ENCODE measurements at regions not wholly inside any gene's neighbourhood (a gene's known extent, or its start where the extent isn't known, plus 50 kb on each side); places are given as distances from the start of the nearest gene placed in this dataset.

DNA sequence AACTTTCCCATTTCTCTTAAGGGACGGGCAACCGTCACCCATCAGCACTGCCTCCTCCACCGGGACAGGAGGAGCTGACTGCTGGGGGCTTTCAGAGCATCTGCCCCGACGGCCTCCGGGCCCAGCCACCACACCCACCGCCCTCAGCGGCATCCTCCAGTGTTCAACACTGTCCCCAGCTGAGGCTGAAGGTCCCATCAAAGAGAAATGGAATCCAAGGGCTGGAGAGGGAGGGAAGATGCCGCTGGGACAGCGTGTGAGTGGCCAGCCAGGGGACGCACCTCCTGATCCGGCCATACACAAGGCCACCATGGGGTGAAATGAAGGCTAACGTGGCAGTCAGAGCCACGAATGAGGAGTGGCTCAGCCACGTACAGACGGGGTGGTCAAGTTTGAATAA, 153.6 kb upstream of the PPP2R2D start:
- intact Hi-C loops (cut with micrococcal nuclease) = no loop called here

DNA sequence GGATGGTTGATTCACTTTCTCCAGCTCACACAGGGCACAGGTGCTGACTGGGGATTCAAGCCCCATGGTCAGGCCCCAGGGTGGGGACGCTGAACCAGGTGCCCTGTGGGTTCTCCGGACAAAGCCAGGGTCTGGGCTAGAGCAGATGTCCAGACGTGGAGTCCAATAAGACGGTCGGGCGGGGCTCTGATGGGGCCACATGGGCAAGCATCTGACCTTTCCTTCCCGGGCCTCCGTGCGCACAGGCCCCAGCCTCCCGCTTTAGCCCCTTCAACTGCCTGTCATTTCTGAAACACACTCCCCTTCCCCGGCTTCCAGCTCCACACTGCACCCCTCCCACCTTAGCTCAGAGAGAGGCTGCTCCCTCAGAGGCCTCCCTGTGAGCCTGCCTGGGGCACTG, 153.0 kb upstream of the PPP2R2D start:
- intact Hi-C loops (cut with micrococcal nuclease) = no loop called here

DNA sequence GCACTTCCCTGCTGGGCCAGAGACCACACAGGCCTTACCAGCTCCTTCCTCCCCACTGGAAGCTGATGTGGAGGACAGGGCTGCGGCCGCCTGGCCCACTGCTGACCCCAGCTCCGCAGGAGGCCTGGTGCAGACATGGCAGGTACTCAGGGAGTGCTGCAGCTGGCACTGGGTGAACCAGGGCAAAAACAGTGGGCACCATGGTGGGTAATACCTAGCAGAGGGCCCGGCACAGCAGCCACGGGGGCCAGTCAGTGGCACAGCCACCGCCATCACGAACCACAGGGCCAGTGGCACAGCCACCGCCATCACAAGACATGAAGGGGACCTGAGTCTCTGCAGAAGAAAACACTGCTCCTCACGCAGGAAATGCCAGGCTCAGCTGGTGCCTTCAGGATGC, 152.6 kb upstream of the PPP2R2D start:
- intact Hi-C loops (cut with micrococcal nuclease) = no loop called here

DNA sequence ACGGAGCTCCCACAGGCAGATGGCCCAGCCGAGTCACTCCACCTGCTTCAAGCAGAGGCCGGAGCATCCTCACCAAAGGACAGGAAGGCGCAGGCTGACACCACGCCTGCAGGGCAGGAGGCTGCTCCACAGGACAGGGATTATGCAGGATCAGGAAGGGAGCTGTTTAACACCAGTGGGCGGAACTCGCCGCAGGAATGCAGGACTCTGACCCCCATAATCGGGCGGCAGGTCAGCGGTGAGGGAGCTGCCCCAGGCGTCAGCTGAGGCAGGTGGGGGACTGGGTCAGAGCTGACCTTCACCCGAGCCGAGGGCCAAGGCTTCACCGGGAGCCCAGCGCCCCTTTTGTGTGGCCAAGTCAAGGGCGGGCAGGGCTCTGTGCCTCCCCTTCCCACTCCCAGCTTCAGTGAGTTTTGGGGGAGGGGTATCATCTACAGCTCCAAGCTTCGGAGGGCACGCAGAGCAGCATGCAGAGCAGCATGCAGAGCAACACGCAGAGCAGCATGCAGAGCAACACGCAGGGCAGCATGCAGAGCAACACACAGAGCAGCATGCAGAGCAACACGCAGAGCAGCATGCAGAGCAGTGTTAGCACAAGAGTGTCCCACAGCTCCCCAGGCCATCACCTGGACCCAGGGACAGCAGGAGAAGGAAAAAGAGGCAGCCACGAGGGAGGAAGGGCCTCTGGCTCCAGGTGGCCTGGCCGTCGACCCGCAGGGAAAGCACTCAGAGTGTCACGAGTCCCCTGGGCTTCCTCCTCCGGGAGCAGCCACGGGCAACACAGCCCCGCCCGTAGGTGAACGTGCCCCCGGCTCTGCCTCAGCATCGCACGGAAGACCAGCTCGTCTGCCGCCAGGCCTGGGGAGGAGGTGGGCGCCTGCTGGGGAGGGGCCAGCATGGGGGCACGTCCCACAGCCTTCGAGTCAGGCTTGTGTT, 151.7 kb upstream of the PPP2R2D start:
- intact Hi-C loops (cut with micrococcal nuclease) = no loop called here

DNA sequence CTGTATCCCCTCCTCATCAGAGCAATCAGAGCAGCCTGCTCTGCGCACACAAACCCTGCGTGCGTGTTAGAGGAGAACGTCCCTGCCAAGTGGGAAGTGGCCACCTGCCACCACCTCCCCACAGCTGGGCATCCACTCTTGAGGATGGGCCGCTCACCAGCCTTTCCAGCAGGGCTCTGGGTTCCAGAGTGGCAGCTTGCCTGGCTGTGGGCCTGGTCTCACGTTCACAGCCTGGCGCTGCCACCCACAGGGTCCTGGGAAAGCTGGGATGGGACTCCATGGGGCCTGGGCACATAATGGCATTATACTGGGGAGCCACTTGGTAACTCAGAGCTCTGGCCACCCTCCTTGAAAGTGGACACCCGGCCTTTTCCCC, 151.1 kb upstream of the PPP2R2D start:
- intact Hi-C loops (cut with micrococcal nuclease) = no loop called here

DNA sequence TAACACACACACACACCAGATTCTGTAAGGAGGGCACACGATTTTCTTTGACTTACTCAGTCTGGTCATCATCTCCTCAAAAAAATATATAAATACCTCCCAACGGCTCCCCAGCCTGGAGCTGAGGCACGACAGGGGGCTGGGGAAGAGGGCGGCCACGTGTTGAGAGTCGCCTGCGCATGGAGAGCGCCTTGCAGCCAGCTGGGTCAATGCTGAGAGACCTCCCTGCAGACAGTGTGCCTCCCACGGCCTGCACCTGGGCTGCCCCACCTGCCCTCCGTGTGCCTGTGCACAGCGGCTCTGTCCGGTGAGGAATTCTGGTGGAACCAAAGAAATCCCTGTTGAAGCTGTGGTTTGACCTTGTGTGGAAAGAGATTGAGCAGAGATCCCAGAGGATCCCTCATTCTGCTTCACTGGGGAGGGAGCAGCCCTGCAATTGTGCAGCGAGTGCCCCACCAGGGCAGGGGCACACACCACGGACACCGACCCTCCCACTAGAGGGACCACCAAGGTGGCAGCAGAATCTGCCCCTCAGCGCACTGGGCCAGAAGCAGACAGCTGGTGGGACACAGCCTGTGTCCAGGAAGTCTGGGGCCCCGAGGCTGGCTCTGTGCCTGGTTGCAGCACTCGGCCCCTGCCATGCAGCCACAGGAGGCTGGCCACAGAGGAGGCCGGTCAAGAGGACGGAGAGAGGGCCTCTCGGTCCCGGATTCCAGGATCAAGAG, 150.5 kb upstream of the PPP2R2D start:
- intact Hi-C loops (cut with micrococcal nuclease) = no loop called here

DNA sequence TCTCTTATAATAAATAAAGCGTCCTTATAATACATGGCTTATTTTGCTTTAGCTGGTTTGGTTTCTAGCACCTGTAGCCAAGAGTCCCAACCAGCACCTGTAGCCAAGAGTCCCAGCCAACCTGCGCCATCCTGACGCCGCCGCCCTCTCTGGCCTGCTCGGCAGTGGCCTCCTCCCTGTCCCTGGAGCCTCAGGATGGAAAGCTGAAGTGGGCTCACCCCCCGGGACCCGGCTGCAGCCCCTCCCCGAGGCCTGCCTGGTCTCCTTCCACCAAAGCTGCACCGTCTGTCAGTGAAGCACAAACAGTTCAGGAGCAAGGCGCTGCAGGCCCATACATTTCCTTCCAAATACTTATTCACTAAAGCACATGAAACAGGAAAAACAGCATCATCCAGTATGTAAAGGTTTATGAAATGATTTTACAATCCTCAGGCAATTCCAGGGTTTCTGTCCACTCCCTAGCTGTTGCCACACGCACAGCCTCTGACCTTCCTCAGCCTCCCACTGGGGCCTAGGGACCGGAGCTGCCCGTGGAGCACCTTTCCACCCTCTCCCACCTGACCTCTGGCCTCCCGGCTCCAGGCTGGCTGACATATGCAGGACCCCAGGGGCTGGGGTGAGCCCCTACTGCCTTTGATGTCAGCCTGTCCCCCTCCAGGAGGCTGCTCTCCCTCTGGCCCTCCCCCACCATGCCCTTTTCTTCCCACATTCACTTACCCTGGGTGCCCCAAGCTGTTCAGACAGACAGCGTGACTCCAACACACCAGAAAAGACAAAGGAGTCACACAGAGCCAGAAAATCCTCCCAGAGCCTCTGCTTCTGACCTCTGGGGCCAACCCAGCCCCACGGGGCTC, 149.6 kb upstream of the PPP2R2D start:
- intact Hi-C loops (cut with micrococcal nuclease) = no loop called here

DNA sequence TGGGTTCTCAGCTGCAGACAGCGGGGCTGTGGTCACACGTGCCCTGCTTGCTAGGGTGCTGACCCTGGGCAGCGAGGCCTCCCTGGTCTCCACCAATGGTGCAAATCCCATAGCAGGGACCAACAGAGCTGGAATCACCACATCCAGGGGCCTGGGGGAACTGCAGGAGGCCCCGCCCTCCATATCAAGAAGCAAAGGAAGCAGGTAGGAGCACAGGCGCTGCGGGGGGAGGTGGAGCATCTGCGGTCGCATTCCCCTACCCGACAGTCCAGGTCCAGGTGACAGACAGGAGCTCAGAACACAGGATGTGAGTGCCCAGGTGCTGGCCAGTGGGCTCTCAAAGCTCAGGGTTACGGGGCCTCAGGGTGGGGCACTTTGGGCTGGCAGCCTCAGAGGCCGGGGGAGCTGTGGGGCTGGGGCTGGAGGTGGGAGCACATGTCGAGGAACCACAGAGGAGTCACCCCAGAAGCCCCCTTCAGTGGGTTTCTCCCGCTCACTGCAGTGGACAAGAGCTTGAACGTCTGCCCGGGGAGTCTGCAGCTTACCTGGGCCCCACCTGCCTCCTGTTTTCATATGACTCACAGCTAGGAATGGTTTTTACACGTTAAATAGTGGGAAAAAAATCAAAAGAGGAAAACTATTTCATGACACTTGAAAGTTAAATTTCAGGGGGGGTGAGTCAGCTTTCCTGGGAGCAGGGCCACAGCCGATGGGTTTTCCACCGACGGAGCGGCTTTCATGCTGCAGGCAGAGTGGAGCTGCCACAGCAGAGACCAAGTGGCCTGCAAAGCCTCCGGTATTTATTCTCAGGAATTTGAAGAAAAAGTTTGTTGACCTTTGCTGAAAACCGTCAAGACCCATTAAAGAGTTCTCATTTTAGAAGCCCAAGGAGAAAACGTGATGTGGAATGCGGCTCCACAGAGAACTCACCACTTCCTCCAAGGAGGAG, 148.7 kb upstream of the PPP2R2D start:
- intact Hi-C loops (cut with micrococcal nuclease) = no loop called here

DNA sequence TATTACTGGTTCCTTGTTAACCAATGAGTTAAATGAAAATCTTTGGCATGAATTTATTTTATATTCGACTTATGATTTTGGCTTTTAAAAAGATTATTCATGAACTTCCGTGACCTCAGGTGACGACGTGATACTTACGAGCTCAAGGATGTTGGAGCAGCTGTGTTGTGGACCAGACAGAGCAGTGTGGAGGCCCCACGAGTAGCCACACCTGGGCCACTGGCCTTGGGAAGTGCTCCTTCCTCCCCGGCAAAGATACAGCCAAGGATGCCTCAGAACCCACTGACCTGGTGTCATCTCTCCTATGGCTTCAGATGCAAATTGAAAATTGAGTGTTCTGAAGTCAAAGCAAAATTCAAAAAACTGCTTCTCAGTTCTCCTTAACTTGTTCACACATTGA, 147.5 kb upstream of the PPP2R2D start:
- intact Hi-C loops (cut with micrococcal nuclease) = no loop called here

DNA sequence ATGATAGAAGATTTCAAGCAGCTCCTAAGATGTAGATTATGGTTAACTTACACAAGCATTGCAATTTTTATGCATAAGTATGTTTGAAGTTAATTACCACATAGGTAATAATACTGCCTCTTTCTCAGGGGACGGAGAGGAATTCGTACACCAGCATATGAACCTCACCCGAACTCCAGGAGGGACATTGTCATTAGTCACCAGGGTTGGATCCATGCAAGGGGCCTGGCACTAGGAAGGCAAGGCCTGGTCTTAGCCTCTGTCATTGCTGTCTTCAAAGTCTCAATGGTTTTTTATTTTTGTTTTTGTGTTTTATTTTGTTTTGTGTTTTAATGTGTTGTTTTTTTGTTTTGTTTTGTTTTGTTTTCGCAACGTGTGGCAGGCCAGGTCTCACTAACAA, 145.6 kb upstream of the PPP2R2D start:
- intact Hi-C loops (cut with micrococcal nuclease) = no loop called here

DNA sequence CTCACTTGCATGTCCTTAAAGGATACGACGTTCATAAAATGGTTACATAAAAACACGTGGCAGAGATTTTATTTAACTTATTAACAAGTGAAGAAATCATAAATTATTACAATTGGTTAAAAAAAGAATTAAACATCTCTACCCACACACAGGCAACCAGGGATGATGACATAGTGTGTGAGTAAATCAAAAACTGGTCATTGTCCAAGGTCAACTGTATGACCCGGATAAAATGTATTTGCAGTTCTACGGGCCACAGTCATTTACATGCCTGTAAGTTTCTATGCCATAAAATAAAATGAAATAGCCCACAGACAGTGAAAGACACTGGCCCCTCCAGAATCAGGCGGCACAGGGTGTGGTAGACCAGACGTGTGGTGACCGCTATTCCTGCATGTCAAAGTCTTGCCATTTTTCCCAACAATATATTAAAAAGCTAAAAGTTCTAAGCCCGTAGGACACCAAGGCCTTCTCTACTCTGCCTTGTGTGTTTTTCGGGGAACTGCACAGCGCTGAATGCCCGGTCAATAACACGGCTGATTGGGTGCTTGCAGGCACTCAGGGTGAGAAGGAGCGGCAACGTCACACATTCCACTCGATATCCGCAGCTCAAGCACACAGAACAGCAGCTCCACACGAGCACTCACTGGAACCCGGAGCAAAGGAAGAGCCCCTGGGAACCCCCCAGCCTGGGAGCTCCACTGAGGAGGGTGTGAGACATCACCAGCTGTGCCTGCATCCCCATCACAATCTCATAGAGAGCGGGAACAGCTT, 143.3 kb upstream of the PPP2R2D start:
- intact Hi-C loops (cut with micrococcal nuclease) = no loop called here

DNA sequence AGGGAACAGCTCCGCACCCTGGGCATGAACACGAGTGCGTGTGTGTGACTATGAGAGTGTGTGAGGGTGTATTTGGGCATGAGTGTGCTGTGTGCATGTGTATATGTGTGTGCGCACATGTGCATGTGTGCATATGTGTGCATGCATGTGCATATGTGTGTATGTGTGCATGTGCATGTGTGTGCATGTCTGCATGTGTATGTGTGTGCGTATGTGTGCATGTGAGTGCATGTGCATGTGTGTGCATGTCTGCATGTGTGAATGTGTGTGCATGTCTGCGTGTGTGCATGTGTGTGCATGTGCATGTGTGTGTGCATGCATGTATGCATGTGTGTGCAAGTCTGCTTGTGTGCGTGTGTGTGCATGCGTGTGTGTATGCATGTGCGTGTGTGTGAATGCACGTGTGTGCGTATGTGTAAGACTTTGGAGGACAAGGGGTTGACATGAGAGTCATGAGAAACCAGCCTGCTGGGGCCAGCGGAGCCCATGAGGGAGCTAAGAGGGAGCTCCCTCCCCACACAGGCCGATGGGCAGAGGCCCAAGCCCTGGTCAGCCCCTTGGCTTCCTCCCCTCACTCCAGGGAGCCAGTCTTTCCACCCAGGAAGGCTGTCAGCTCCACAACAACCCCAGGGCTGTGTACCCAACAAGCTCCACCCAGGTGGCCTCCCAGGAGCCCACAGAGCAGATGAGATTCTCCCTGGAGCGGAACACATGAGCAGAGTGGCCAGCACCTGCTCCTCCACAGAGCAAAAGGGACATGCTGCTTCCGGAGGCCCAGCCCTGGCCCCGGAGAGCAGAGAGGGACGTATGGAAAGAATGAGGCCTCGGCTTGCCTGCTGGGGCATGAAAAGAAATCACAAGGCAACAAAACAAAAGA, 142.5 kb upstream of the PPP2R2D start:
- intact Hi-C loops (cut with micrococcal nuclease) = no loop called here

DNA sequence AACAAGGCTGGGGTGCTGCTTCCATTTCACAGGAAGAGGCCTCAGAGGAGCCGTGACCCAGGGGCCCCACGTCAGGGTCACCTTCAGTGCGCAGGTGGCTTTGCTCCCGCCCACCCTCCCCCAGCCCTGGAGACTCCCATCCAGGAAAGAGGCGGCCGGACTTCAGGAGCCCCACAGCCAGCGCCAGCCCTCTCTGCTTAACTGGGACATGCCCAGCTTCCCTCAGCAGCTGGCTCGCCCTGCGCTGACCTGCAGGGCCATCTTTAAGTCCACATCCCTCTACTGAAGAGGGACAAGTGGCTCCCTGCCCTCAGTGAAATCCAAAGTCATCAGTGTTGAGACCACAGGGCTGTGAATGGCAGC, 141.9 kb upstream of the PPP2R2D start:
- intact Hi-C loops (cut with micrococcal nuclease) = no loop called here

DNA sequence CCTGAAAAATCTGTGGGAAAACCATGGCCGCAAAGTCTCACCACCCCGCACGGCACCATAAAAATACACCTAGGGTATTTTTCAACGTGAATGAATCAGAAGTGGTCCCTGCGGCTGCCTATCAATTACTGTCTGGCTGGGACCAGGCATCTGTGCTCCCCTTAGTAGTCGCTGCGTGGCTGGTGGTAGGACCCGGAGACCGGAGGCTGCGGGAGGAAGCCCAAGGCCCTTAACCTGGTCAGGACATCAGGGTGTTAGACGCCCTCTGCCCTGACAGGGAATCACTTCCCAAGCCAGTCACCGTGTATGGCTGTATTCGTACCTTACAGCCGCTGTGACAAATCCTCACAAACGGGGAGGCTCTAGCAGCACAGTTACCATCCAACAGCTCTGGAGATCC, 141.5 kb upstream of the PPP2R2D start:
- intact Hi-C loops (cut with micrococcal nuclease) = no loop called here

DNA sequence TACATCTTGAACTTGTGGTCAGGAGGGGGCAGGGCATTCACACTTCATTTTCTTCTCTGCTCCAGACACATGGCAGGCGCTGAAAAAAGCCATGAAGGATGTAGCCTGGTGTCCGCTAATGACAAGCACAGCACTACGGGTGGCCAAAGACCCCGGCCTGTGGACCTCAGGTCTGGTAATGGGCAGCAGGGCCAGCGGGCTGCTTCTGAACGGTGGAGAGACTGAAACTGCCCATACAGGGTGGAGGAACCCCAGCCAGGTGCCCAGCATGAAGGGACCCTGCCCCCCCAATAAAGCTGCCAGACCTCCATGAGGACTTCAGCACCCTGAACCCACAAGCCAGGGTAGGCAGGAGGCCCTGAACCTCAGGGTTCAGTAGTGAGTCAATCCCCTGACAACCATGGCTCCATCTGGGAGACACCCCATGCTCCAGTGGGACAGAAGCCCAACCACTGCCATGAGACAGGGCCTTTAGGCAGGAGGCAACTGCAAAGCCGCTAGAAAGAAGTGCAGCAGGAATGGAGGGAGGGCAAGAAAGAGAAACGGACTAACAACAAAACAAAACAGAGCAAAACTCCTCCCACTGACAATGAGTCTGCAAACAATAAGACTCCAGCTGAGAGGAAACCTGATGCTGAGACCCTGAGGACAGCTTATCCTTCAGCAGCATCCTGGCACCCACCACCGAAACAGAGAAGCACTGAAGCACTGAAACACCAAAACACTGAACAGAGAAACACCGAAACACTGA, 140.2 kb upstream of the PPP2R2D start:
- intact Hi-C loops (cut with micrococcal nuclease) = no loop called here

DNA sequence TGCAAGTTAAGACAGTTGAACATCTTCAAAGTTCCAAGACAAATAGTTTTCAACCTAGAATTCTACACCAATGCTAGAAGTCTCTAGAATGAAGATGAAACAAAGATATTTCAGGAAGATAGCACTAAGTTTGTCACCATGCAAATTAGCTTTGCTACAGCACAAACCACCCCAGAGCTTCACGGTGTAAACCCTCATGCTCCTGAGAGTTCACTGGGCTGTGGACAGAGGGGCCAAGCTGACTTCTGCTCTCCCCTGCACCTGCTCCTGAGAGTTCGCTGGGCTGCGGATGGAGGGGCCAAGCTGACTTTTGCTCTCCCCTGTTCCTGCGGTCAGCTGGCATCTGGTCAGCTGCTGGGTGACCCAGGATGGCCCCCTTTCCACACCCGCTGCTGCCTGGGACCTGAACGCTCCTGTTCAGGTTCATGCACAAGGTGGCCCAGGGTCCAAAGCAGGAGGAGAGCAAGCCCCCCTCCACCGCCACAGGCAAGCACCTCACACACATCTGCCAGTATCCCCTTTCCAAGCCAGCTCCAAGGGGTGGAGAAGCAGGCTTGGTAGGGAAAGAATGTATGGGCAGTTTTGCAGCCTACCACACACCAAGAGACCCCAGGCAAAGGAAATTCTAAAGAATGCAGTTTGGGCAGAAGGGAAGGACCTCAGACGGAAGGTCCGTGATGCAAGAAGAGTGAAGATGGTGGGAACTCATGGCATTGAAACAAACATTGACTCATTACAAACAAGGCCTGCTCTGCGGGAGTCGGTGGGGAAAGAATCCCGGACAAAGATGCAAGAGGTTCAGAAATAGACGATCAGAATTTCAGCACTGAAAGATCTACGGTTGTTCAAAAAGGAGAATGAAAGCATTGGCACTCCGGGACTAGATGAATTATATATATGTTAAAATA, 137.8 kb upstream of the PPP2R2D start:
- intact Hi-C loops (cut with micrococcal nuclease) = no loop called here

DNA sequence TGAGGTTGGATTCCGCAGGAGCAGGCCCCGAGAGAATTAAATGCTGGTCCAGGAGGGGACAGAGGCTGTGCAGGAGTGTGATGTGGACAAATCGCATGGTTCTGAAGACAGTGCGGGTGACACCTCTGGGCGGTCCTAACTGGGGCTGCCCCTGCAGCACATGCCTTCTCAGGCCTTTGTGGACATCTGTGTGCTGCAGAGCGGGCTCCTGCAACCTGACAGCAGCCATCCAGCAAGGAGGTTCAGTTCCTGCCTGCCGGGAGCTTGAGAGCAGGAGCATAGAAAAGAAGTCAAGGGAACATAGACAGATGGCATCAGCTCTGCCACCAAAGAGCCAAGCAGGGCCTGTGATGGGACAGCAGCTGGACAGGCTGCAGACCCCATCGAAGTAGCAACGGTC, 135.9 kb upstream of the PPP2R2D start:
- intact Hi-C loops (cut with micrococcal nuclease) = no loop called here
